Cardiac fibroblast (primary cell): ENCODE measurements at regions not wholly inside any gene's neighbourhood (a gene's known extent, or its start where the extent isn't known, plus 50 kb on each side); places are given as distances from the start of the nearest gene placed in this dataset.
"Not testable (repeated sequence)": the region's sequence is repeated elsewhere in the genome, so short reads cannot be mapped to it uniquely, and the experiment has no call there.

Experiments
- DNase-seq, 2 donors: peaks; one replicate each; pipeline versions ENCODE4 v3.0.0 to v3.0.0-alpha.2; 2010; ENCODE audit warnings: low read depth in 2 of 2
- H3K4me3 ChIP-seq, 2 donors: replicated peaks in 1 of 2; 1 replicate in 1 of 2; 2 replicates in 1 of 2; pipeline ENCODE4 v1.5.1; 2011; ENCODE audit warnings: low read depth in 2 of 2, low read length in 2 of 2, mild to moderate bottlenecking in 2 of 2, moderate library complexity in 1 of 2
- CTCF ChIP-seq: IDR thresholded peaks from one replicate; pipeline ENCODE4 v1.5.1; 2011; ENCODE audit warnings: low read depth, mild to moderate bottlenecking, low read length, inconsistent platforms

- no peak overlapping the region for H3K4me3 ChIP-seq
- no peak for TF ChIP-seq CTCF
- DNase-seq, result no peak
Observed at GRCh38 chr22:22960307-22960706, 72.7 kb downstream of the IGLL5 start.

- TF ChIP-seq CTCF, result no peak
- DNase-seq, result no peak
- no peak overlapping the region for H3K4me3 ChIP-seq
Observed at GRCh38 chr22:22961574-22961973, 74.0 kb downstream of the IGLL5 start.

- TF ChIP-seq CTCF, result no peak
- no peak for DNase-seq
Observed at GRCh38 chr22:22968366-22968765, 80.8 kb downstream of the IGLL5 start.

GRCh38 chr22:22972605-22973004 lies 85.0 kb downstream of the IGLL5 start:
- not testable (repeated sequence) for H3K4me3 ChIP-seq, DNase-seq

More at GRCh38 chr22:22968366-22968765, 80.8 kb downstream of the IGLL5 start:
- H3K4me3 ChIP-seq, result no peak overlapping the region

- H3K4me3 ChIP-seq, result no peak overlapping the region
- no peak for TF ChIP-seq CTCF
- DNase-seq, result no peak
Observed at GRCh38 chr22:22973336-22973735, 85.7 kb downstream of the IGLL5 start.

- TF ChIP-seq CTCF, result no peak
- no peak overlapping the region for H3K4me3 ChIP-seq
- DNase-seq, result no peak
Observed at GRCh38 chr22:22974156-22974555, 86.5 kb downstream of the IGLL5 start.

GRCh38 chr22:22974795-22975580 lies 87.4 kb downstream of the IGLL5 start:
- no peak for DNase-seq
- no peak for TF ChIP-seq CTCF
- no peak overlapping the region for H3K4me3 ChIP-seq
